ENCODE measurements at regions not wholly inside any gene's neighbourhood (a gene's known extent, or its start where the extent isn't known, plus 50 kb on each side); places are given as distances from the start of the nearest gene placed in this dataset.

- no peak for ATAC-seq
- no peaks in the 10 kb centered on the region for H3K9me3 ChIP-seq (replicated peaks; ENCODE audit: control insufficient read depth, insufficient read depth, low read depth, low read length)
- H3K4me3 ChIP-seq, result no peak overlapping the region
- no peaks in the 10 kb centered on the region for H3K36me3 ChIP-seq (ENCODE audit: control insufficient read depth, insufficient read depth, low read length)
- H2AFZ ChIP-seq (ENCODE audit: low read depth, low read length), result no peak overlapping the region
- no peaks in the 10 kb centered on the region for H3K27me3 ChIP-seq (ENCODE audit: control insufficient read depth in 2 of 2, insufficient read depth in 2 of 2, low read length in 2 of 2)
- no peaks in the 10 kb centered on the region for H3K4me1 ChIP-seq (replicated peaks in 1 of 2; ENCODE audit: control insufficient read depth in 2 of 2, insufficient read depth in 2 of 2, low read length in 2 of 2)
- no peaks in the 10 kb centered on the region for H3K9me1 ChIP-seq (ENCODE audit: control insufficient read depth, insufficient read depth, low read length)
- intact Hi-C loops (cut with micrococcal nuclease), result no loop called here
- no peak overlapping the region for H3K9ac ChIP-seq (ENCODE audit: insufficient read depth in 1 of 2, low read depth in 2 of 2, low read length in 2 of 2)
- no peak for DNase-seq (ENCODE audit: extremely low read depth in 1 of 4, low spot score in 3 of 4)
- no peak overlapping the region for H3K4me2 ChIP-seq (ENCODE audit: insufficient read depth, low read length)
- no peak for FAIRE-seq
- BruUV-seq (replicated peaks), result no TSS peak
- POLR2A ChIA-PET, result no interaction called here
- H3K27ac ChIP-seq (ENCODE audit: extremely low read depth, low read depth, low read length), result no peak overlapping the region
- H4K20me1 ChIP-seq (replicated peaks; ENCODE audit: control insufficient read depth, insufficient read depth, low read length), result no peaks in the 10 kb centered on the region
- H3K79me2 ChIP-seq (ENCODE audit: control insufficient read depth, insufficient read depth, low read length), result no peaks in the 10 kb centered on the region
- in situ Hi-C loops (cut with MboI), result no loop called here
- CTCF ChIA-PET (ENCODE audit: low intra/inter-chr PET ratio), result no interaction called here
- no peak for TF ChIP-seq KLF10 (CRISPR knock-in tag; IDR thresholded peaks at IDR 0.05)
- no peak for TF ChIP-seq CCAR2 (IDR thresholded peaks at IDR 0.05; ENCODE audit: low read depth, low read length)
- no peak for TF ChIP-seq HBP1 (CRISPR knock-in tag; IDR thresholded peaks at IDR 0.05)
- TF ChIP-seq SIX5 (IDR thresholded peaks at IDR 0.05; ENCODE audit: borderline replicate concordance in 1 of 2, insufficient read depth in 1 of 2, low read depth in 1 of 2, low read length in 2 of 2), result no peak
- TF ChIP-seq KAT2B (IDR thresholded peaks at IDR 0.05; ENCODE audit: low read depth, low read length), result no peak
- no peak for TF ChIP-seq FOXA1 (IDR thresholded peaks at IDR 0.05; ENCODE audit: borderline replicate concordance)
- TF ChIP-seq, protein P1, sequence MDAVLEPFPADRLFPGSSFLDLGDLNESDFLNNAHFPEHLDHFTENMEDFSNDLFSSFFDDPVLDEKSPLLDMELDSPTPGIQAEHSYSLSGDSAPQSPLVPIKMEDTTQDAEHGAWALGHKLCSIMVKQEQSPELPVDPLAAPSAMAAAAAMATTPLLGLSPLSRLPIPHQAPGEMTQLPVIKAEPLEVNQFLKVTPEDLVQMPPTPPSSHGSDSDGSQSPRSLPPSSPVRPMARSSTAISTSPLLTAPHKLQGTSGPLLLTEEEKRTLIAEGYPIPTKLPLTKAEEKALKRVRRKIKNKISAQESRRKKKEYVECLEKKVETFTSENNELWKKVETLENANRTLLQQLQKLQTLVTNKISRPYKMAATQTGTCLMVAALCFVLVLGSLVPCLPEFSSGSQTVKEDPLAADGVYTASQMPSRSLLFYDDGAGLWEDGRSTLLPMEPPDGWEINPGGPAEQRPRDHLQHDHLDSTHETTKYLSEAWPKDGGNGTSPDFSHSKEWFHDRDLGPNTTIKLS (IDR thresholded peaks at IDR 0.05; ENCODE audit: borderline replicate concordance, low read depth), result no peak
- TF ChIP-seq ZNF518B (CRISPR knock-in tag; IDR thresholded peaks at IDR 0.05), result no peak
- no peak for TF ChIP-seq ZNF507 (tag; conservative IDR thresholded peaks at IDR 0.05)
- TF ChIP-seq SP2 (IDR thresholded peaks at IDR 0.05; ENCODE audit: extremely low read depth, low read depth, low read length, poor library complexity, severe bottlenecking), result no peak
- TF ChIP-seq ZNF589 (CRISPR knock-in tag; IDR thresholded peaks at IDR 0.05; ENCODE audit: low read depth), result no peak
- no peak for TF ChIP-seq ZBTB9 (CRISPR knock-in tag; IDR thresholded peaks at IDR 0.05)
- no peak for TF ChIP-seq ZNF274 (IDR thresholded peaks at IDR 0.05; ENCODE audit: borderline replicate concordance, low read depth, low read length)
- TF ChIP-seq POLR3A (IDR thresholded peaks at IDR 0.05; ENCODE audit: borderline replicate concordance, extremely low read depth, insufficient read depth, insufficient read length), result no peak
- TF ChIP-seq SREBF2 (CRISPR knock-in tag; IDR thresholded peaks at IDR 0.05), result no peak
- no peak for TF ChIP-seq TFAM (CRISPR knock-in tag; conservative IDR thresholded peaks at IDR 0.05)
Observed at GRCh38 chr6:54778731-54779130, 67.8 kb upstream of the FAM83B start.
